GM13976 (cell line): ENCODE measurements at regions not wholly inside any gene's neighbourhood (a gene's known extent, or its start where the extent isn't known, plus 50 kb on each side); places are given as distances from the start of the nearest gene placed in this dataset.

Experiments
- DNase-seq: peaks from one replicate; pipeline ENCODE4 v3.0.0; 2012; ENCODE audit warnings: low spot score
- CTCF ChIP-seq: IDR thresholded peaks from 2 replicates; pipeline ENCODE4 v1.5.1; 2012; ENCODE audit warnings: borderline replicate concordance, mild to moderate bottlenecking; ENCODE audit not compliant: insufficient read depth; ENCODE audit errors: extremely low read depth, missing control alignments, control extremely low read depth
- in situ Hi-C: fragments of 300-500 bp; cut with MboI; formaldehyde crosslinking; loops from one replicate; pipeline ENCODE4 v1.12.0; 2022; ENCODE audit warnings: low sequenced_read_pairs, mixed read lengths, inconsistent platforms; ENCODE audit not compliant: unreplicated experiment

GRCh38 chr10:90504172-90504571, 353.7 kb downstream of the HTR7 start:
- no peak for TF ChIP-seq CTCF
- no peak for DNase-seq
- in situ Hi-C loops = no loop called here

- no peak for TF ChIP-seq CTCF
- in situ Hi-C loops = no loop called here
- no peak for DNase-seq
These were observed 331.1 kb downstream of the HTR7 start for GRCh38 chr10:90526721-90527120.

GRCh38 chr10:90530521-90530920, 327.3 kb downstream of the HTR7 start:
- no peak for DNase-seq
- in situ Hi-C loops = no loop called here
- TF ChIP-seq CTCF = no peak

- TF ChIP-seq CTCF = no peak
- in situ Hi-C loops = no loop called here
- DNase-seq = no peak
These were observed 300.5 kb downstream of the HTR7 start for GRCh38 chr10:90557385-90557784.

GRCh38 chr10:90560331-90560730, 297.5 kb downstream of the HTR7 start:
- no peak for TF ChIP-seq CTCF
- in situ Hi-C loops = no loop called here
- DNase-seq = no peak

- TF ChIP-seq CTCF = no peak
- in situ Hi-C loops = no loop called here
- no peak for DNase-seq
These were observed 296.2 kb downstream of the HTR7 start for GRCh38 chr10:90561666-90562065.

GRCh38 chr10:90571481-90572258, 286.2 kb downstream of the HTR7 start:
- DNase-seq = no peak
- in situ Hi-C loops = no loop called here
- no peak for TF ChIP-seq CTCF
